Activated naive CD8-positive, alpha-beta T cell treated with anti-CD3 and anti-CD28 coated beads, Interleukin-2, amount 10 ng/mL, durations not matched to agents 7 days and 5 days (primary cell): ENCODE measurements at regions not wholly inside any gene's neighbourhood (a gene's known extent, or its start where the extent isn't known, plus 50 kb on each side); places are given as distances from the start of the nearest gene placed in this dataset.

Experiments
- ATAC-seq: fragments of 150-1000 bp; cut with Tn5 transposase; one replicate; pipeline ENCODE4 v1.10.0; 2021; ENCODE audit warnings: low read depth, moderate library complexity
- POLR2A ChIA-PET: fragments of 350-600 bp; sonication (Branson Sonifier 250); formaldehyde crosslinking; loops from one replicate; lab custom pipeline; 2021; ENCODE audit warnings: antibody characterized with exemption; lab: Charles Lee
- DNase-seq: peaks from one replicate; pipeline ENCODE4 v3.0.0; 2021
- H3K27ac Mint-ChIP-seq: one replicate; pipeline ENCODE4 v1.8.0; 2022; ENCODE audit warnings: mild to moderate bottlenecking, mixed read lengths
- H3K27me3 Mint-ChIP-seq: one replicate; pipeline ENCODE4 v1.8.0; 2022; ENCODE audit warnings: mild to moderate bottlenecking, moderate library complexity, mixed read lengths
- H3K36me3 Mint-ChIP-seq: one replicate; pipeline ENCODE4 v1.8.0; 2021; ENCODE audit warnings: mild to moderate bottlenecking, mixed read lengths
- H3K4me1 Mint-ChIP-seq: one replicate; pipeline ENCODE4 v1.8.0; 2021; ENCODE audit warnings: mixed read lengths
- H3K4me3 Mint-ChIP-seq: one replicate; pipeline ENCODE4 v1.8.0; 2022; ENCODE audit warnings: mild to moderate bottlenecking, moderate library complexity, mixed read lengths
- H3K9me3 Mint-ChIP-seq: one replicate; pipeline ENCODE4 v1.8.0; 2021; ENCODE audit warnings: mixed read lengths

GRCh38 chr10:62541811-62542210 is 167.6 kb downstream of the ZNF365 start:
- ATAC-seq (no peak), DNase-seq (no peak)
- Mint-ChIP-seq H3K27ac (no peak overlapping the region), H3K4me1 (no peaks in the 10 kb centered on the region), H3K9me3 (peaks cover 4% of the 10 kb centered on the region), H3K36me3 (no peaks in the 10 kb centered on the region), H3K4me3 (no peak overlapping the region), H3K27me3 (no peaks in the 10 kb centered on the region)
- POLR2A ChIA-PET: no interaction called here

- DNase-seq (no peak), ATAC-seq (no peak)
- no peaks in the 10 kb centered on the region for H3K4me1 Mint-ChIP-seq
- H3K27ac Mint-ChIP-seq: no peak overlapping the region
- POLR2A ChIA-PET: no interaction called here
- no peak overlapping the region for H3K4me3 Mint-ChIP-seq
- peaks cover 2% of the 10 kb centered on the region for H3K36me3 Mint-ChIP-seq
- no peaks in the 10 kb centered on the region for H3K27me3 Mint-ChIP-seq
- peaks cover 4% of the 10 kb centered on the region for H3K9me3 Mint-ChIP-seq
These were observed 169.6 kb downstream of the ZNF365 start for GRCh38 chr10:62543571-62544355.

- no peak for ATAC-seq
- Mint-ChIP-seq H3K27ac (no peak overlapping the region), H3K27me3 (no peaks in the 10 kb centered on the region), H3K36me3 (peaks cover 2% of the 10 kb centered on the region), H3K4me3 (no peak overlapping the region), H3K9me3 (peaks cover 4% of the 10 kb centered on the region), H3K4me1 (no peaks in the 10 kb centered on the region)
- no peak for DNase-seq
- POLR2A ChIA-PET: no interaction called here
These were observed 171.2 kb downstream of the ZNF365 start for GRCh38 chr10:62545160-62546066.

GRCh38 chr10:62548686-62549085 is 174.5 kb downstream of the ZNF365 start:
- Mint-ChIP-seq H3K27ac (no peak overlapping the region), H3K4me1 (no peaks in the 10 kb centered on the region), H3K36me3 (peaks cover 2% of the 10 kb centered on the region), H3K27me3 (peaks cover 2% of the 10 kb centered on the region), H3K9me3 (peaks cover 4% of the 10 kb centered on the region), H3K4me3 (no peak overlapping the region)
- DNase-seq (no peak), ATAC-seq (no peak)
- POLR2A ChIA-PET: no interaction called here

GRCh38 chr10:62550173-62550572 is 176.0 kb downstream of the ZNF365 start:
- peaks cover 3% of the 10 kb centered on the region for H3K9me3 Mint-ChIP-seq
- H3K27me3 Mint-ChIP-seq: peaks cover 2% of the 10 kb centered on the region
- POLR2A ChIA-PET: no interaction called here

GRCh38 chr10:62554632-62555199 is 180.5 kb downstream of the ZNF365 start:
- H3K4me3 Mint-ChIP-seq: no peak overlapping the region
- H3K27ac Mint-ChIP-seq: no peak overlapping the region
- ATAC-seq: no peak
- H3K9me3 Mint-ChIP-seq: no peaks in the 10 kb centered on the region
- no peaks in the 10 kb centered on the region for H3K4me1 Mint-ChIP-seq
- H3K27me3 Mint-ChIP-seq: peaks cover 8% of the 10 kb centered on the region
- POLR2A ChIA-PET: no interaction called here
- DNase-seq: no peak
- H3K36me3 Mint-ChIP-seq: no peaks in the 10 kb centered on the region

More at GRCh38 chr10:62550173-62550572, 176.0 kb downstream of the ZNF365 start:
- H3K36me3 Mint-ChIP-seq: peaks cover 2% of the 10 kb centered on the region
- H3K4me3 Mint-ChIP-seq: no peak overlapping the region
- DNase-seq (no peak), ATAC-seq (no peak)
- H3K4me1 Mint-ChIP-seq: no peaks in the 10 kb centered on the region
- no peak overlapping the region for H3K27ac Mint-ChIP-seq

GRCh38 chr10:62559481-62560200 is 185.5 kb downstream of the ZNF365 start:
- no peak for ATAC-seq
- Mint-ChIP-seq H3K9me3 (no peaks in the 10 kb centered on the region), H3K36me3 (no peaks in the 10 kb centered on the region), H3K27me3 (peaks cover 6% of the 10 kb centered on the region), H3K4me1 (no peaks in the 10 kb centered on the region), H3K27ac (no peak overlapping the region), H3K4me3 (no peak overlapping the region)
- POLR2A ChIA-PET: no interaction called here
- DNase-seq: no peak

- no peak for ATAC-seq
- peaks cover 6% of the 10 kb centered on the region for H3K27me3 Mint-ChIP-seq
- no peak overlapping the region for H3K4me3 Mint-ChIP-seq
- no peak overlapping the region for H3K27ac Mint-ChIP-seq
- no peaks in the 10 kb centered on the region for H3K36me3 Mint-ChIP-seq
- H3K4me1 Mint-ChIP-seq: no peaks in the 10 kb centered on the region
- POLR2A ChIA-PET: no interaction called here
- no peak for DNase-seq
- H3K9me3 Mint-ChIP-seq: no peaks in the 10 kb centered on the region
These were observed 186.1 kb downstream of the ZNF365 start for GRCh38 chr10:62560201-62560819.

- no peak overlapping the region for H3K27ac Mint-ChIP-seq
- no peak for ATAC-seq
- no peak overlapping the region for H3K4me3 Mint-ChIP-seq
- H3K9me3 Mint-ChIP-seq: peaks cover 2% of the 10 kb centered on the region
- no peaks in the 10 kb centered on the region for H3K36me3 Mint-ChIP-seq
- H3K27me3 Mint-ChIP-seq: peaks cover 6% of the 10 kb centered on the region
- no peak for DNase-seq
- POLR2A ChIA-PET: no interaction called here
- no peaks in the 10 kb centered on the region for H3K4me1 Mint-ChIP-seq
These were observed 187.0 kb downstream of the ZNF365 start for GRCh38 chr10:62561151-62561550.

- H3K9me3 Mint-ChIP-seq: peaks cover 2% of the 10 kb centered on the region
- POLR2A ChIA-PET: no interaction called here
- no peaks in the 10 kb centered on the region for H3K36me3 Mint-ChIP-seq
- DNase-seq (no peak), ATAC-seq (no peak)
- H3K27me3 Mint-ChIP-seq: peaks cover 6% of the 10 kb centered on the region
- no peak overlapping the region for H3K27ac Mint-ChIP-seq
- no peaks in the 10 kb centered on the region for H3K4me1 Mint-ChIP-seq
- H3K4me3 Mint-ChIP-seq: no peak overlapping the region
These were observed 187.9 kb downstream of the ZNF365 start for GRCh38 chr10:62562101-62562500.

GRCh38 chr10:62562795-62563194 is 188.6 kb downstream of the ZNF365 start:
- Mint-ChIP-seq H3K27ac (no peak overlapping the region), H3K9me3 (peaks cover 2% of the 10 kb centered on the region), H3K27me3 (peaks cover 6% of the 10 kb centered on the region), H3K4me3 (no peak overlapping the region), H3K4me1 (no peaks in the 10 kb centered on the region), H3K36me3 (no peaks in the 10 kb centered on the region)
- POLR2A ChIA-PET: no interaction called here
- no peak for DNase-seq
- ATAC-seq: no peak

- Mint-ChIP-seq H3K4me1 (no peaks in the 10 kb centered on the region), H3K36me3 (no peaks in the 10 kb centered on the region), H3K27ac (no peak overlapping the region), H3K27me3 (no peaks in the 10 kb centered on the region), H3K9me3 (no peaks in the 10 kb centered on the region), H3K4me3 (no peak overlapping the region)
- ATAC-seq (no peak), DNase-seq (no peak)
- POLR2A ChIA-PET: no interaction called here
These were observed 199.8 kb downstream of the ZNF365 start for GRCh38 chr10:62573929-62574328.

GRCh38 chr10:62577076-62577475 is 202.9 kb downstream of the ZNF365 start:
- Mint-ChIP-seq H3K9me3 (no peaks in the 10 kb centered on the region), H3K27ac (no peak overlapping the region), H3K36me3 (no peaks in the 10 kb centered on the region), H3K4me1 (no peaks in the 10 kb centered on the region), H3K27me3 (no peaks in the 10 kb centered on the region), H3K4me3 (no peak overlapping the region)
- no peak for DNase-seq
- POLR2A ChIA-PET: no interaction called here
- no peak for ATAC-seq
